AG10803 (cell line): ENCODE measurements at regions not wholly inside any gene's neighbourhood (a gene's known extent, or its start where the extent isn't known, plus 50 kb on each side); places are given as distances from the start of the nearest gene placed in this dataset.

Experiments
- DNase-seq: peaks from one replicate; pipeline ENCODE4 v3.0.0; 2010; ENCODE audit warnings: low read depth
- H3K4me3 ChIP-seq: 2 replicates; pipeline ENCODE4 v1.5.1; 2011; ENCODE audit warnings: mild to moderate bottlenecking, low read length, control low read depth
- CTCF ChIP-seq: conservative IDR thresholded peaks from 2 replicates; pipeline ENCODE4 v1.5.1; 2011; ENCODE audit warnings: mild to moderate bottlenecking, low read length, control low read depth, inconsistent platforms

- no peak overlapping the region for H3K4me3 ChIP-seq
- no peak for DNase-seq
- no peak for TF ChIP-seq CTCF
Measured at GRCh38 chr6:163776906-163777686, 362.6 kb downstream of the QKI start.

- H3K4me3 ChIP-seq: no peak overlapping the region
- no peak for DNase-seq
- TF ChIP-seq CTCF: no peak
Measured at GRCh38 chr6:163776196-163776905, 361.8 kb downstream of the QKI start.

GRCh38 chr6:163775313-163775712 lies 360.8 kb downstream of the QKI start:
- DNase-seq: no peak
- no peak overlapping the region for H3K4me3 ChIP-seq
- no peak for TF ChIP-seq CTCF

GRCh38 chr6:163774485-163774884 lies 360.0 kb downstream of the QKI start:
- DNase-seq: no peak
- no peak overlapping the region for H3K4me3 ChIP-seq
- no peak for TF ChIP-seq CTCF

- DNase-seq: no peak
- no peak overlapping the region for H3K4me3 ChIP-seq
- no peak for TF ChIP-seq CTCF
Measured at GRCh38 chr6:163773646-163774045, 359.1 kb downstream of the QKI start.

GRCh38 chr6:163772701-163773100 lies 358.2 kb downstream of the QKI start:
- no peak for TF ChIP-seq CTCF

GRCh38 chr6:163771180-163771579 lies 356.7 kb downstream of the QKI start:
- no peak for TF ChIP-seq CTCF
- no peak overlapping the region for H3K4me3 ChIP-seq

More at GRCh38 chr6:163772701-163773100, 358.2 kb downstream of the QKI start:
- no peak for DNase-seq
- H3K4me3 ChIP-seq: no peak overlapping the region

More at GRCh38 chr6:163771180-163771579, 356.7 kb downstream of the QKI start:
- DNase-seq: no peak
